CD4-positive, alpha-beta T cell treated with Interleukin-21 for 1 hour (primary cell): ENCODE measurements at regions not wholly inside any gene's neighbourhood (a gene's known extent, or its start where the extent isn't known, plus 50 kb on each side); places are given as distances from the start of the nearest gene placed in this dataset.

Source experiments
- DNase-seq: peaks from one replicate; pipeline ENCODE4 v3.0.0-alpha.2; 2020

DNA sequence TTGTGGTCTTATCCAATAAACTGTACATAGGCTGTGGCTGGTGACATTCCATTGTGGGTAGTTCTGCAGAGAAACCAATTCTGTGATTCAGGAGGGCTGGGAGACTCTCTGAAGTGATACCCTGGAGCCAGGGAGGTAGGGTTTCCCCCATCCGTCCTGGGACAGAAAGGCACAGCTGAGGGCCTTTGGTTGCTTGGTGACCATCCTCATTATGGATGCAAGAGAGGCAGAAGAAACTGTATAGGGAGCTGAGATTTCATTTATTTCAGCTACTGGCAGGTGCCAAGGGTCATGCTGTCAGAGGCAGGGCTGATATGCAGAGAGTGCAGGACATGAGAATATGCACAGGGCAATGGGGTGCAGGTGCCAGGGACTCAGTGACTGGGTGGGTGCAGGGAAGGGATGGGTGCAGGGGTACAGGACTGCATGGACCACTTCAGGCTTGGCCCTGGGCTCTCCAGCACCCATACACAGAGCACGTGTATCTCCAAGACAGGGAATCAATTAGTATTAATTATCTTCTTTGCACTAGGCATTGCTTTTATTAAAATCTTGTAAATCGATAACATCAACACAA lies 236.5 kb downstream of the ICE1 start:
- DNase-seq = no peak

- no peak for DNase-seq
Measured at GRCh38 chr5:5658226-5658625, 235.7 kb downstream of the ICE1 start.

DNA sequence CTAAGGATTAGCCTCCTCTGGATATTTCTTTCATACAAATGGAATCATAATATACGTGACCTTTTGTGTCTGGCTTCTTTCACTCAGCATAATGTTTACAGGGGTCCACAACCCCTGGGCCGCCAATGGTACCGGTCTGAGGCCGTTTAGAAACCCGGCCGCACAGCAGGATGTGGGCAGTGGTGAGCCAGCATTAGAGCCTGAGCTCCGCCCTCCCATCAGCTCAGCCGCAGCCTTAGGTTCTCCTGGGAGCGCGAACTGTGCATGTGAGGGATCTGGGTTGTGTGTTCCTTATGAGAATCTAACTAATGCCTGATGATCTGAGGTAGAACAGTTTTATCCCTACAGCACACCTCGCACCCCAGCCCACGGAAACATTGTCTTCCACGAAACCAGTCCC lies 229.7 kb downstream of the ICE1 start:
- DNase-seq = no peak

DNA sequence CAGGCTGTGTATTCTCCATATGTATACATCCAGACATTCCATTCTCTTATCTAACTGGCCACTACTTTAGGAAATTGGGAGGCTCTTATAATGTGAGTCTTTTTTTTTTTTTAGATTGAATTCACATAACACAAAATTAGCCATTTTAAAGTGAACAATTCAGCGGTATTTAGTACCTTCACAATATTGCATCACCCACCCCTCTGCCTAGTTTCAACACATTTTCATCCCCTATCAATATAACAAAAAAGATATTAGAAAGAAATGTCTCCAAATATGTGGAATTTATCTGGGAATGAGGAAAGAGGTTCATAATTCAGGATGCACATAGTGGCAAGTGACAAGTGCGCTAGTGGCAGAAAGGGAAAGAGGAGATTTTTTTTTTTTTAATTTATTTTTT lies 228.5 kb downstream of the ICE1 start:
- DNase-seq = no peak

DNA sequence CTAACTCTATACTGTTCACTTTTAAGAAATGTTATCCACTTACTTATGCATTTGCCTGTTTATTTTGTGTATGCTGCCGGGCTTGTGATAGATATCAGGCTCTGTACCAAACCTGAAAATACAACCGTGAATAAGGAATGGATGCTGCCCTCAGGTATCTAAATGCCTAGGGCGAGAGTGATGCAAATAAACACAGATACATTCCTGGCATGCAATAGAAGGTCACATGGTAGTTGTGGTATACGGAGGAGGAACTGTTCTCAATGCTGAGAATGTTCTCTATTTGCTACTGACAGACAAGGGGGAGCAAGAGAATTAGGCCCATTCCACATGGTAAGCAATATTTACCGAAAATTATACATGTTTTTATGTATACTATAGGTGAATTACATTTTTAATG lies 227.8 kb downstream of the ICE1 start:
- no peak for DNase-seq

DNA sequence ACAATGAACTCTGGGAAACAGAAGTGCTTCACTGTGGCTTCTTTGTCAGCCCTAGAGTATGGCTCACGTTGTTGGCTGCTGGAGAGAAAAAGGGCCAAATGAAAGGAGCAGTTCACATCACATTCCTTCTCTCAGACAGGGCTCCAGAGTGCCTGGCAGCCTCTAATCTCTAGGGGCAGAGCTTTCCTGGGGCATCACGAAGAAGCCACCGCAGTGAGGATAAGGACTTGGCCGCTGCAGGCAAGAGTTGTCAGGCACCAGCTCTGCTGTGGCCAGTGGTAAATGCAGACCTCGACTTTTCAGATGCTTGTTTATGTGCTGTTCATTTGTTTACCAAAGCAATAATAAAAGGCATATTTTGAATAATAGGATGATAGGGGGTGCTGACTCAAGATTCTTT lies 227.2 kb downstream of the ICE1 start:
- no peak for DNase-seq

DNA sequence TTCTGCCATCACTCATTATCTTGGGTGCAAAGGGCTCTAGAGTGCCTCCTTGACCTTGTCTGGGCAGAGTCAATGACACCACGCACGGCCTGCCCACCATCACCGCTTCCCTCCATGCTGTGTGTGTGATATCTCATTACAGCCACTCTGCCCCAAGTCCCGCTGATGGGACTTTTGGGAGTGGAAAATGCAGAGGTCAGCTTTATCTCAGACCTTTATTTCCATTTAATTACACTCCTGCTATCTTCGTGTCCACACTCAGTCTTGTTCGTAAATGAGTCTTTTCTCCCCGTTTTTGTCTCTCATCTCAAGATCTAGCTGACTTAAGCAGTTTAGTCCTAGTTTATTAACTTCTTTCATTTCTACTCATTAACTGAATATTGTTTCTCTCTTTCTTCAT lies 226.2 kb downstream of the ICE1 start:
- DNase-seq = no peak

GRCh38 chr5:5645891-5646290 lies 223.4 kb downstream of the ICE1 start:
- DNase-seq = no peak

- no peak for DNase-seq
Measured at GRCh38 chr5:5645198-5645597, 222.7 kb downstream of the ICE1 start.

DNA sequence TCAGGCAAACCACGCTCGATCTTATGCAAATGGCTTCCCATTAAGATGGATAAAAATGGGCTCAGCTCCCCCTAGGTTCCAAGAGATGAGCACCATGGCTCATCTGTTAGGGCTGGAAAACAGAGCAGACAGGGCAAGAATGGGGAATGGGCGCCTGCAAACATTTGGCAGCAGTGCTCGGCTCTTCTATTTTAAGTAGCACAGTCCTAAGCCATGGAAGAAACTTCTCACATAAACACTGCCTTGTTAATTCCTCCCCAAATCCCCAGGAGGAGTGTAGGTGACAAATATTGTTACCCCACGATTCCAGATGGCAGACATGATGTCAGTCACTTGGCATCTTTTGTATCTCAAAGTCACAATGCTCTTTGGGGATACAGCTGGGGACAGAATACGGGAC lies 221.8 kb downstream of the ICE1 start:
- no peak for DNase-seq

DNA sequence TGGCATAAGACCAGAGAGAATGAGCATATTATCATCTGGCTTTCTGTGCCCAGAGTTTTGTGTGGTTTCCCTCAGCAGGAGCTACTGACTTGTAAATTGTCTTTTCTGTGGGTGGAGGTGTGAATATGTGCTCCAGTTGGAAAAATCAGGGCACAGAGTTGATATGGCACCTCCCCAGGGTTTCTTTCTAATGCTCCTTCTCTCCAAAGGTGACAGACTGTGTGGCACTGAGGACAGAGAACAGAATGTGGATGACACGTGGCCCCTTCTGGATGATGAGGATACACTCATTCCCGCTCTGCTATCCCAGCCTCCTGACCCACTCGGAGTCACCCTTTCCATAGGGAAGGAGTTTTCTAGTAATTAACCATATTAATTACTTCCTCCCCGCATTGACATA lies 221.0 kb downstream of the ICE1 start:
- no peak for DNase-seq

GRCh38 chr5:5638211-5638610 lies 215.7 kb downstream of the ICE1 start:
- no peak for DNase-seq

- DNase-seq = no peak
Measured at GRCh38 chr5:5637173-5637572, 214.7 kb downstream of the ICE1 start.

GRCh38 chr5:5634817-5635216 lies 212.3 kb downstream of the ICE1 start:
- DNase-seq = no peak

DNA sequence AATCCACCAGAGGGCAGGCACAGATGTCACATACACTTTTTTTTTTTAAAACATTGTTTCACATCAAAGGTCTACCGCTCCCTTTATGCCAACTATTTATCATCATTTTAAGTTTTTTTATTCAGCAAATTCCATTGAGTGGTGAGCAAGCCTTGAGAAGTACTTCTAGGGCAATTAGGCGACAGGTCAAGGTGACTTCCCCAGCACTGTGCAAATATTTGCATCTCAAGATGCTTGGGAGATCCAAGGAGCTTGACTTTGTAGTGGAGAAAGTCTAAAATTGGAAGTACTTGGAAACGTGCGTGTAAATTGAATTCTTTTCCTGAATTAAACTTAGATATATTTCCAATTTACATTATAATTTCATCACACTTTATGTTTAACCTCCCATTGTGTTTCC lies 211.1 kb downstream of the ICE1 start:
- no peak for DNase-seq

DNA sequence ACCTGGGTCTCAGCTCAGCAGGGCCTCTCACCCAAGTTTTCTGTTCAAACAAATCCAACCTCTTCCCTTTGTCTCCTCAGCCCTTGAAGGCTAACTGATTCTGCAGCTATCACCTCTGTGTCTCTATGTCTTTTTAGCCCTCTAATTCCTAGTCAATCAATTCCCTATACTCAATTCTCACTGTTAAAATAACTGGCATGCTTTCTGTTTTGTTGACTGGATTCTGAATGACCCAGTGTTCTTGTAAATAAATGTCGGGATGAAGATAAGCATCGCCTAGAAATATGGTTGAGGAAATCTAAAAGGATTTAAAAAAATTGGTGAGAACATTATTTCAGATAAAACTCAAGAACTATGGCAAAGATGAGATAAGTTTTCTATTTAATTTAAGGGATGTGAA lies 210.2 kb downstream of the ICE1 start:
- DNase-seq = no peak

- no peak for DNase-seq
Measured at GRCh38 chr5:5629607-5629978, 207.1 kb downstream of the ICE1 start.

DNA sequence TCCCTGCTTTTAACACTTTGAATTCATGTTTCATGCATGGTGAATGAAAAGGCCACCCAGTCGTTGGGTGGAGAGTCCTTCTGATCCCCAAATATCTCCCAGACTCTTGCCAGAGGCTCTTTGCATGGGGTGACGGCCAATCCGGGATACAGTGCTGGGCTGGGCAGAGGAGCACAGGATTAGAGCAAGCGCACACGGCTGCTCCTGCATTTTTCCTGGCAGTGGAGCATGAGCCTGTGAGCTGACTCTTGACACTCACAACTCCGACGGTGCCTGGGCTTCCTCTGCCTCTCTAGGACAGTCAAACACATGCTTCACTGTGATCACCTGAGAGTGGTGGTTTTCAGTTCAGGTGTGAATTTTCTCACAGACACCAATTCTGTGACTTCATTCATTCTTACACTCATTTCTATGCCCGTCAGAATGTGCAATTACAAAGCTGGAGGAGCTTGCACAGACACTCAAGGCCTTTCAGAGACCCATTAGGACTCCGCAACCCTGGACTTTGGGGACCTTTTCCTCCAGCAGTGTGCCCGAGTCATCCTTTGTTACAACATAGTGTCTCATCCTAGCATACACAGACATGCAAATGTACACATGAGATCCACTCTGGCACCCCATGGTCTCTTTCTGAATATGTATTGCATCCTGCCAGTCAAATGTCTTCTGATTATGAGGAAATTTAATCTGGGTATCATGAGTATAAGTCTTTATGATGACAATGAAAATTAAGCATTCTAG lies 206.6 kb downstream of the ICE1 start:
- DNase-seq = no peak

GRCh38 chr5:5626412-5626811 lies 203.9 kb downstream of the ICE1 start:
- no peak for DNase-seq

DNA sequence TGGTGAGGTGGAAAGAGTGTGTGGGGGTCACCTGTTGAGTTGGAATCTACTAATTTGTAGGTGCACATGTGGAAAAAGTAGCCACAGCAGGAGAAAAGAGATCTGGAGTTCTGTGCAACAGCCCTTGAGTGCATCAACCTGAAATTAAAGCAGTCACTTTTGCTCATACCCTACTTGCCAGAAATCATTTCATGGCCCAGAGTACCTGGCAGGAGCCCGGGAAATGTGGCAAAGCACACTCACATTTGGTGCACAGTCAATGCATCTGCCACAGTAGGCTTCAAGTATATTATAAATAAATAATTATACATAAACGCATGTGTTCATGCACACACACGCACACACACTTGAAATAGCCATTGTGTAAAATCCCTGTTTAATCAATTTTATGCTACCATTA lies 203.0 kb downstream of the ICE1 start:
- DNase-seq = no peak

- no peak for DNase-seq
Measured at GRCh38 chr5:5623397-5623796, 200.9 kb downstream of the ICE1 start.

GRCh38 chr5:5622806-5623205 lies 200.3 kb downstream of the ICE1 start:
- no peak for DNase-seq

DNA sequence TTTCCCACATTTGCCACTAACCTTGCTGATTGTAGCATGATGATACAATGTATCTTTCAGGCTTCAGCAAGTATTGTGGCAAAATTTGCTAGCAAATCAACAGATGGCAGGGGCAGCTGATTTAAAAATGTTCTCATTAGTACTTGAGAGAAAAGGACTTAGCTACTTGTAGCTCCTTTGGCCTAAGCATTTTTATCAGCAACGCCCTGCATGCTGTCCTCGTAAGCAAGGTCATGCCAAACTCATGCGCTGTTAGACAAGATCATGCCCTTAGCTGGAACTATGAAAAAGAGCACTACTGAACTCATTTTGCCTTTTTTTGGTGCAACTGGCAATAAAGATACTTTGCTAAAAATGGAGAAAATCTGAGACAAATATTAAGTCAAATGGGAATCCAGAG lies 197.1 kb downstream of the ICE1 start:
- no peak for DNase-seq

DNA sequence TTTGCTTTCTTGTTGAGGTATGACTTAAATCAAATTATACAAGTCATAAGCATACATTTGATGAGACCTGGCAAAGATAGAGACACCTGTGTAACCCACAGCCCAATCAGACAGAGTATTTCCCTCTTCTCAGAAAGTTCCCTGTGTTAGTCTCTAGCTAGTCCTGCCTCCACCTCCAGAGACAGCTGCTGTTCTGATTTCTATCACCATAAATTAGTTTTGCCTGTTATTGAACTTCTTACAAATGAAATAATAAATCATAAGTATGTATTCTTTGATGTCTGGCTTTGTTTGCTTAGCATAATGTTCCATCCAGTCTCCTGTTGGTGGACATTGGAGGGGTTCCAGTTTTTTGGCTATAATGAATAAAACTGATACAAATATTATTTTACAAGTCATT lies 194.5 kb downstream of the ICE1 start:
- DNase-seq = no peak

- no peak for DNase-seq
Measured at GRCh38 chr5:5616247-5616895, 193.9 kb downstream of the ICE1 start.
